ENCODE measurements at regions not wholly inside any gene's neighbourhood (a gene's known extent, or its start where the extent isn't known, plus 50 kb on each side); places are given as distances from the start of the nearest gene placed in this dataset.

DNA sequence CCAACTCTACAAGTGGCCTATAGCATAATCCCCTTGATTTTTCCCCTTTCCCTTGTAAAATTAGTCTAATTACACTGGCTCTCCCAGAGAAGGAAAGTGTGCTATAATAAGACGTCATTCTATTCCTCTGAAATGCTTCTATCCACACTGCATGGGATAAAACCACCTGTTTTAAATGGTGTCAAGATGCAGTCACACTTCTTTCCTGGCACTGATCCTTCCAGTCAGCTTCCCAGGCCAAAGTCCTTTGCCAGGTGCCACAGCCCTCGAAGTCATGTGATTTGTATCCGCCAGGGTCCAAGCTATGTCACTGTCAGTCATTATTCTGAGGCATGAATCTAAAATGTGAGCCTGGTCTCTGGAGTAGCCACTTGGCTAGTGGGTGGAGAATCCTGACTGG is 169.0 kb upstream of the KIAA1217 start:
- TF ChIP-seq, protein P1, sequence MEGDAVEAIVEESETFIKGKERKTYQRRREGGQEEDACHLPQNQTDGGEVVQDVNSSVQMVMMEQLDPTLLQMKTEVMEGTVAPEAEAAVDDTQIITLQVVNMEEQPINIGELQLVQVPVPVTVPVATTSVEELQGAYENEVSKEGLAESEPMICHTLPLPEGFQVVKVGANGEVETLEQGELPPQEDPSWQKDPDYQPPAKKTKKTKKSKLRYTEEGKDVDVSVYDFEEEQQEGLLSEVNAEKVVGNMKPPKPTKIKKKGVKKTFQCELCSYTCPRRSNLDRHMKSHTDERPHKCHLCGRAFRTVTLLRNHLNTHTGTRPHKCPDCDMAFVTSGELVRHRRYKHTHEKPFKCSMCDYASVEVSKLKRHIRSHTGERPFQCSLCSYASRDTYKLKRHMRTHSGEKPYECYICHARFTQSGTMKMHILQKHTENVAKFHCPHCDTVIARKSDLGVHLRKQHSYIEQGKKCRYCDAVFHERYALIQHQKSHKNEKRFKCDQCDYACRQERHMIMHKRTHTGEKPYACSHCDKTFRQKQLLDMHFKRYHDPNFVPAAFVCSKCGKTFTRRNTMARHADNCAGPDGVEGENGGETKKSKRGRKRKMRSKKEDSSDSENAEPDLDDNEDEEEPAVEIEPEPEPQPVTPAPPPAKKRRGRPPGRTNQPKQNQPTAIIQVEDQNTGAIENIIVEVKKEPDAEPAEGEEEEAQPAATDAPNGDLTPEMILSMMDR (IDR thresholded peaks at IDR 0.05): no peak
- TF ChIP-seq ZFX (IDR thresholded peaks at IDR 0.05; ENCODE audit: borderline replicate concordance): no peak

Measured in 22Rv1 (cell line).